NCI-H2081 treated with DMSO at 0.1 percent for 48 hours (cell line): ENCODE measurements at regions not wholly inside any gene's neighbourhood (a gene's known extent, or its start where the extent isn't known, plus 50 kb on each side); places are given as distances from the start of the nearest gene placed in this dataset.
"Not testable (repeated sequence)": the region's sequence is repeated elsewhere in the genome, so short reads cannot be mapped to it uniquely, and the experiment has no call there.

Experiments used
- DNase-seq: peaks from one replicate; lab custom pipeline; 2025; lab: John Stamatoyannopoulos, UW

- DNase-seq, result no peak
Measured at GRCh38 chr12:127133675-127134335, 1133.2 kb upstream of the TMEM132C start.

DNA sequence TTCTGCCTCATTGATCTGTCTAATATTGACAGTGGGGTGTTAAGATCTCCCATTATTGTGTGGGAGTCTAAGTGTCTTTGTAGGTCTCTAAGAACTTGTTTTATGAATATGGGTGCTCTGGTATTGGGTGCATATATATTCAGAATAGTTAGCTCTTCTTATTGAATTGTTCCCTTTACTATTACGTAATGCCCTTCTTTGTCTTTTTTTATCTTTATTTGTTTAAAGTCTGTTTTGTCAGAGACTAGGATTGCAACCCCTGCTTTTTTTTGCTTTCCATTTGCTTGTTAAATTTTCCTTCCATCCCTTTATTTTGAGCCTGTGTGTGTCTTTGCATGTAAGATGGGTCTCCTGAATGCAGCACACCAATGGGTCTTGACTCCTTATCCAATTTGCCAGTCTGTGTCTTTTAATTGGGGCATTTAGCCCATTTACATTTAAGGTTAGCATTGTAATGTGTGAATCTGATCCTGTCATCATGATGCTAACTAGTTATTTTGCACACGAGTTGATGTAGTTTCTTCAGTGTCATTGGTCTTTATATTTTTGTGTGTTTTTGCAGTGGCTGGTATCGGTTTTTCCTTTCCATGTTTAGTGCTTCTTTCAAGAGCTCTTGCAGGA is 1126.0 kb upstream of the TMEM132C start:
- DNase-seq, result not testable (repeated sequence)

- DNase-seq, result no peak
Measured at GRCh38 chr12:127143020-127143419, 1124.0 kb upstream of the TMEM132C start.

- DNase-seq, result no peak
Measured at GRCh38 chr12:127144770-127145169, 1122.2 kb upstream of the TMEM132C start.

- DNase-seq, result no peak
Measured at GRCh38 chr12:127145241-127145928, 1121.6 kb upstream of the TMEM132C start.

DNA sequence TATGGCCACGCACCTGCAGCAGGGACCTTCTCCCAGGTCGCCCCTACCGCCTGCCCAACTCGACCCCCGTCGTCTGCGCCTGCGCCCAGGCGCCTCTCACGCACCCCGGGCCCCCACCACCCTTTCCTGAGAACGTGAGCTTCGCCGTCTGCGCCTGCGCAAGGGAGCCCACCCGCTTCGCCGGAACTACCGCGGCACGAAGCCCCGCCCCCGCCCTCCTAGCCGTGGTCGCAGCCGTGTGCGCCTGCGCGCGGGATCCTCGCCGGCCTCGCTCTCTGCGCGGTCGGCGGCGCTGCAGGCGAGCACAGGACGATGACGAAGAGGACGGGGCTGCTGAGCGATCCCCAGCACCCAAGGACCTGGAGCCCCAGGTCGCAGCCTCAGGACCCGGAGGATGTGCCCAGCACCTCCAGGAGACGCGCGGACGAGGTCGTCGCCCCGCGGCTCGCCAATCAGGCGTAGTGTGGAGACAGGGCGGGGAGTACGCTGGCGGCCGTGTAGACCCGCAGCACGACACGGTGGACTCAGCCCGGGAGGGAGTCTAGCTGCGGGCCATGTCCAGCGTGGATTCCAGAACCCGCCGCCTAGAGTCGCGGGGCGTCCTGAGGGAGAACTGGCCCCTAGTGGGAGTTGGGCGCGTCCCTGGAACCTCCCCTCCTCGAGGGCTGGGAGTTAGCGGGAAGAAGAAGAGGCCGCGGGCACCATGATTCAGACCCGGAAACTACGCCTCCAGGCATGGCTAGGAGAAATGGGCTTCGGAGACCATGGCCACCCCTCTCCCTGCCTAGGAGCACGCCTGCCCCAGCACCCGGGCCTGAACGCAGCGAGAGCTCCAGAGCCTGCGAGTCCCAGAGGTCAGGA is 1120.8 kb upstream of the TMEM132C start:
- DNase-seq, result no peak

DNA sequence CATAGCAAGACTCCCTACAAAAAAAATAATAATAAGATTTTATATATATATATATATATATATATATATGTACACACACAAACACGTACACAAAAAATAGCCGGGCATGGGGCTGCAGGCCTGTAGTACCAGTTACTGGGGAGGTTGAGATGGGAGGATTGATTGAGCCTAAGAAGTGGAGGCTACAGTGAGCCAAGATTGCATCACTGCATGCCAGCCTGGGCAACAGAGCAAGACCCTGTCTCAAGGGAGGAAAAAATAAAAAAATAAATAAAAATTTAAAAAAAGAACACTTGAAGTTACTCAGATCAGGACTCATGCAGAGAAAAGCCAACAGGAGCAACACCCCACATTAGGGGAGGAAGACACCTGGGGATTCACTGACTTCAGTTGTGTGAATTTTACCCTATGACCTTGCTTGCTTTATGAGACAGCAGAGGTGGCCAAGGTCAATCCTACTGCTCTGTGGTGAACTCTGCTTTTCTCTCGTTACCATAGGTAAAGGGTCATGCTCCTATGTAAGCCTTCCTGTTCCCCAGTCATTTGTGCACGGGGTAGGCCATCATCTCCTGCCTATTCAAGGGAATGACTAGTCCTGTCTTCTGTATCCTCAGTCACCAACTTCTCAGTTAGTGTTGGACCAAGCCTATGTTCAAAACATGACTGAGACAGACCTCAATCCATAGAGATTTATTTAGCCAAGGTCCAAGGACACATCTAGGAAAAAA is 1119.8 kb upstream of the TMEM132C start:
- no peak for DNase-seq

DNA sequence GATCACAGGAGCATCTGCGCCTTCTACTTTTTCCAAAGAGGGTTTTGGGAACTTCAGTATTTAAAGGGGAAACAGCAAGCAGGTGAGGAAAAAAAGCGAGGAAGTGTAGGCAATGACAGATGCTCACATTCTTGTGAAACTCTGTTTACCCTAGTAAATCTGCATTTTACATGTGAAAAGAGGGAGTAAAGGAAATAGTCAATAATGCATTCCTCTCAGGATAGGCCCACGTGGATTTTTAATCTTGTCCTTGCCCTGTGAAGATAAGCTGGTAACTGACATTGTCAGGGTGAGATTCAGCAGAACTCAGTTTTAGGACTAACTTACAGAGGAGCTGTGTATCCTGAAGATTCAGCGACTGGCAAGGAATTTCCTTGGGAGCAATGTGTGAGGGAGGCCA is 1119.2 kb upstream of the TMEM132C start:
- no peak for DNase-seq

- no peak for DNase-seq
Measured at GRCh38 chr12:127148318-127148717, 1118.7 kb upstream of the TMEM132C start.

GRCh38 chr12:127149226-127149964 is 1117.6 kb upstream of the TMEM132C start:
- no peak for DNase-seq

- no peak for DNase-seq
Measured at GRCh38 chr12:127150028-127150427, 1116.9 kb upstream of the TMEM132C start.

DNA sequence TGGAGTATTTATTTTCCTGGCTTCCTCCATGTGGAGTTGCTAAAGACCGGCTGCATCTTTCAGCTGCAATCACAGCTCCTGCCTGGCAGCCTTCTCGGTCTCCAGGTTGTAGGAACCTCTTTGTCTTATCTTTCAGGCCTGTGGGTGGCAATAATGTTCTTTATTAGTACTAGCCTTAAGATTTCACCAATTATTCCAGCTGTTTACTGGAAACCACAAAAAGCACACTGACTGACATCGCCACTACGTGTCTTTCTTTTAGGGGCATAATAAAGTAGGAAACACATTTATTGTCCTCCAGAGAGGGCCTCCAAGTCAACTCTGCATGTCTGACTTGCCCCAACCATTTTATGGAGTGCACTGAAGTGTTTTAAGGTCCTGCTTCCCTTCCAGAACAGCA is 1116.5 kb upstream of the TMEM132C start:
- no peak for DNase-seq

GRCh38 chr12:127150956-127151355 is 1116.0 kb upstream of the TMEM132C start:
- DNase-seq, result no peak

- no peak for DNase-seq
Measured at GRCh38 chr12:127153996-127154395, 1113.0 kb upstream of the TMEM132C start.

GRCh38 chr12:127154830-127155229 is 1112.1 kb upstream of the TMEM132C start:
- DNase-seq, result not testable (repeated sequence)

DNA sequence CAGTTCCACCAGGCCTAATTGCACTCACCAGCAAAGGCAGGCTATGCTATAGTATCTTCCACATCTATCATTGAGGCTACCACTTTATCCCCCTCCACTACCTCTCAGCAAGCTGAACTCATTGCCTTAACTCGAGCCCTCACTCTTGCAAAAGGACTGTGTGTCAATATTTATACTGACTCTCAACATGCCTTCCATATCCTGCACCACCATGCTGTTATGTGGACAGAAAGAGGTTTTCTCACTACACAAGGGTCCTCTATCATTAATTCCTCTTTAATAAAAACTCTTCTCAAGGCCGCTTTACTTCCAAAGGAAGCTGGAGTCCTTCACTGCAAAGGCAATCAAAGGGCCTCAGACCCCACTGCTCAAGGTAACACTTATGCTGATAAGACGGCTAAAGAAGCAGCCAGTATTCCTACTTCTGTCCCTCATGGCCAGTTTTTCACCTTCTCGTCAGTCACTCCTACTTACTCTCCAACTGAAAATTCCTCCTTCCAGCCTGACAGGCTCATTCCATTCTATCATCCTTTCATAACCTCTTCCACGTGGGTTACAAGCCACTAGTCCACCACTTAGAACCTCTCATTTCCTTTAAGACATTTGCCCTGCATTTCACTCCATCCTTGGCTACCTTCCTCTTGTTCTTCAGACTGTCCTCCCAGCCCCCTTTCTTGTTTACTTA is 1110.9 kb upstream of the TMEM132C start:
- not testable (repeated sequence) for DNase-seq

- DNase-seq, result not testable (repeated sequence)
Measured at GRCh38 chr12:127157501-127158366, 1109.2 kb upstream of the TMEM132C start.

GRCh38 chr12:127158385-127159061 is 1108.4 kb upstream of the TMEM132C start:
- no peak for DNase-seq

- no peak for DNase-seq
Measured at GRCh38 chr12:127161466-127161865, 1105.5 kb upstream of the TMEM132C start.
